Testis (tissue), 2 donors: ENCODE measurements at regions not wholly inside any gene's neighbourhood (a gene's known extent, or its start where the extent isn't known, plus 50 kb on each side); places are given as distances from the start of the nearest gene placed in this dataset.
"Not testable (repeated sequence)": the region's sequence is repeated elsewhere in the genome, so short reads cannot be mapped to it uniquely, and the experiment has no call there.

Experiments used
- DNase-seq: peaks from one replicate; pipeline ENCODE4 v3.0.0-alpha.2; 2019
- H3K27ac ChIP-seq, 2 donors: fragments of 200-600 bp; sonication (generic); one replicate each; pipeline ENCODE4 v1.5.1; 2019
- H3K27me3 ChIP-seq: fragments of 200-600 bp; sonication (generic); one replicate; pipeline ENCODE4 v1.5.1; 2019
- H3K36me3 ChIP-seq: fragments of 200-600 bp; sonication (generic); one replicate; pipeline ENCODE4 v1.5.1; 2017; ENCODE audit warnings: low read depth; ENCODE audit errors: missing control alignments
- H3K4me1 ChIP-seq: fragments of 200-600 bp; sonication (generic); one replicate; pipeline ENCODE4 v1.5.1; 2019
- H3K4me3 ChIP-seq, 2 donors: fragments of 200-600 bp; sonication (generic); one replicate each; pipeline ENCODE4 v1.5.1; 2017 to 2019
- H3K9me3 ChIP-seq: fragments of 200-600 bp; sonication (generic); one replicate; pipeline ENCODE4 v1.5.1; 2017
- POLR2A ChIP-seq: fragments of 450-650 bp; IDR thresholded peaks from one replicate; pipeline ENCODE4 v1.6.1; 2017; ENCODE audit warnings: antibody characterized with exemption, mild to moderate bottlenecking, moderate library complexity
- WGBS, 2 donors: methylation state at CpG; one replicate each; pipeline ENCODE4 v1.1.5; 2018; 5-methylcytosine and 5-hydroxymethylcytosine counted together
- intact Hi-C: fragments of 100-400 bp; cut with DNase I; formaldehyde crosslinking; loops from one replicate; pipeline ENCODE4 v1.15.1; 2023; ENCODE audit warnings: low total_unique reads
- TF ChIP-seq, protein P1 (sequence below), 3 experiments: fragments of 450-650 bp in 2 of 3; fragments of 200-600 bp in 1 of 3; sonication (generic) in 1 of 3; IDR thresholded peaks; one replicate each; pipeline ENCODE4 v1.5.1; 2016 to 2019; ENCODE audit warnings: antibody characterized with exemption in 3 of 3, mild to moderate bottlenecking in 2 of 3, moderate library complexity in 1 of 3

- no peak for DNase-seq
- no peaks in the 10 kb centered on the region for H3K9me3 ChIP-seq
- H3K4me1 ChIP-seq = no peaks in the 10 kb centered on the region
- H3K36me3 ChIP-seq = no peaks in the 10 kb centered on the region
- H3K27me3 ChIP-seq = no peaks in the 10 kb centered on the region
- TF ChIP-seq, protein P1, sequence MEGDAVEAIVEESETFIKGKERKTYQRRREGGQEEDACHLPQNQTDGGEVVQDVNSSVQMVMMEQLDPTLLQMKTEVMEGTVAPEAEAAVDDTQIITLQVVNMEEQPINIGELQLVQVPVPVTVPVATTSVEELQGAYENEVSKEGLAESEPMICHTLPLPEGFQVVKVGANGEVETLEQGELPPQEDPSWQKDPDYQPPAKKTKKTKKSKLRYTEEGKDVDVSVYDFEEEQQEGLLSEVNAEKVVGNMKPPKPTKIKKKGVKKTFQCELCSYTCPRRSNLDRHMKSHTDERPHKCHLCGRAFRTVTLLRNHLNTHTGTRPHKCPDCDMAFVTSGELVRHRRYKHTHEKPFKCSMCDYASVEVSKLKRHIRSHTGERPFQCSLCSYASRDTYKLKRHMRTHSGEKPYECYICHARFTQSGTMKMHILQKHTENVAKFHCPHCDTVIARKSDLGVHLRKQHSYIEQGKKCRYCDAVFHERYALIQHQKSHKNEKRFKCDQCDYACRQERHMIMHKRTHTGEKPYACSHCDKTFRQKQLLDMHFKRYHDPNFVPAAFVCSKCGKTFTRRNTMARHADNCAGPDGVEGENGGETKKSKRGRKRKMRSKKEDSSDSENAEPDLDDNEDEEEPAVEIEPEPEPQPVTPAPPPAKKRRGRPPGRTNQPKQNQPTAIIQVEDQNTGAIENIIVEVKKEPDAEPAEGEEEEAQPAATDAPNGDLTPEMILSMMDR (IDR thresholded peaks at IDR 0.05) = no peak
- no peak for TF ChIP-seq POLR2A
- no peak overlapping the region for H3K4me3 ChIP-seq
- no peak overlapping the region for H3K27ac ChIP-seq
- intact Hi-C loops = no loop called here
Measured at GRCh38 chr4:93947286-93947685, 118.7 kb downstream of the ATOH1 start.

DNA sequence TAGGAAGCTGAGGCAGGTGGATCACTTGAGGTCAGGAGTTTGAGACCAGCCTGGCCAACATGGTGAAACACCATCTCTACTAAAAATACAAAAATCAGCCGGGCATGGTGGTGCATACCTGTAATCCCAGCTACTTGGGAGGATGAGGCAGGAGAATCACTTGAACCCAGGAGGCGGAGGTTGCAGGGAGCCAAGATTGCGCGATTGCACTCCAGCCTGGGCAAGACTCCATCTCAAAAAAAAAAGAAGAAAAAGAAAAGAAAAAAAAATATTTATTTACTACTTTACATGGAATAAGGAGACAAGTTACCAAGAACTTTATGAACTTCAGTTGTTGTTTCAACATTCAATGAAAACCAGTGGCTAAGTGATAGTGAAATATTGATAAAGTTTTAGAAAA, 121.7 kb downstream of the ATOH1 start:
- H3K27me3 ChIP-seq, H3K36me3 ChIP-seq, H3K9me3 ChIP-seq, DNase-seq, H3K4me3 ChIP-seq, H3K27ac ChIP-seq, intact Hi-C loops, H3K4me1 ChIP-seq: not testable (repeated sequence)
- WGBS, 2 donors = 68 to 82% methylated on average over 4 of the region's 4 CpGs

DNA sequence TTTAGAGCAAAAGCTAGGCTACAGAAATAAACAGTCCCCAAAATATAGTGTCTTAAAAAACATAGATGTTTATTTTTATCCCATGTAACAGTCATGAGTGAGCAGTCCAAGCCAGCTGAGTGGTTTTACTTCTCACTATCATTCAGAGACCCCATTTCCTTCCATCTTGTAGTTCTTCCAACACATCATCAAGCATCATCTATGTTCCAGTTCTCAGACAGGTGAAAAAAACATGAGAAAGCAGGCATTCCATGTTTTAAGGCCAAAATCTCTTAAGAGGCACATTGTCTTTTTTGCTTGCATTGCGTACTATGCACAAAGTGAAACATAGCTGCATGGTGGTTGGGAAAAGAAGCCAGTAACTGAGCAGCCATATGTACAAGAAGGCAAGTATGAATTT, 128.6 kb downstream of the ATOH1 start:
- TF ChIP-seq, protein P1 (IDR thresholded peaks at IDR 0.05) = no peak
- no peak for TF ChIP-seq POLR2A
- no peaks in the 10 kb centered on the region for H3K4me1 ChIP-seq
- no peak overlapping the region for H3K27ac ChIP-seq
- WGBS, 2 donors = 97 to 100% methylated on average over 1 of the region's 1 CpG
- intact Hi-C loops = no loop called here
- no peaks in the 10 kb centered on the region for H3K9me3 ChIP-seq
- DNase-seq = no peak
- no peak overlapping the region for H3K4me3 ChIP-seq
- H3K36me3 ChIP-seq = no peaks in the 10 kb centered on the region
- H3K27me3 ChIP-seq = no peaks in the 10 kb centered on the region

DNA sequence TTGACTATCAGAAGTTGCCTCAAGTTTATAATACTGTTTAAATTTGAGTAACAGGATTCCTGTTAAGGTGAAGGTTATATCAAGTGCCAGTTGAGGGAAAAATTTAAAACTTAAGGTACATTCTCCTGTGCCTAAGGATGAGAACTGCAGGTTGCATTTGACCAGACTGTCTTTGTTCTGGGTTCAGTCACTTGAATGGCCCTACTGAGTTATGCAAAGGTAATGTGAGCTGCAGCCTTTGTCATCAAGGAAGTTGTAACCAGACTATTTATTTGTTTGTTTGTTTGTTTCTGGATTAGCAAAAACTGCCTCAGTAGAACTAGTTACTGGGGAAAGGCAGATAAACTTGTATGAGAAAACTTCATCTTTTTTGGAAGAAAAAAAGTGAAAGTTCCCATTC, 131.9 kb downstream of the ATOH1 start:
- intact Hi-C loops = no loop called here
- H3K36me3 ChIP-seq = no peaks in the 10 kb centered on the region
- no peak overlapping the region for H3K4me3 ChIP-seq
- no peak for DNase-seq
- TF ChIP-seq, protein P1 (IDR thresholded peaks at IDR 0.05) = no peak
- TF ChIP-seq POLR2A = no peak
- H3K4me1 ChIP-seq = no peaks in the 10 kb centered on the region
- H3K27ac ChIP-seq = no peak overlapping the region
- no peaks in the 10 kb centered on the region for H3K27me3 ChIP-seq
- no peaks in the 10 kb centered on the region for H3K9me3 ChIP-seq

DNA sequence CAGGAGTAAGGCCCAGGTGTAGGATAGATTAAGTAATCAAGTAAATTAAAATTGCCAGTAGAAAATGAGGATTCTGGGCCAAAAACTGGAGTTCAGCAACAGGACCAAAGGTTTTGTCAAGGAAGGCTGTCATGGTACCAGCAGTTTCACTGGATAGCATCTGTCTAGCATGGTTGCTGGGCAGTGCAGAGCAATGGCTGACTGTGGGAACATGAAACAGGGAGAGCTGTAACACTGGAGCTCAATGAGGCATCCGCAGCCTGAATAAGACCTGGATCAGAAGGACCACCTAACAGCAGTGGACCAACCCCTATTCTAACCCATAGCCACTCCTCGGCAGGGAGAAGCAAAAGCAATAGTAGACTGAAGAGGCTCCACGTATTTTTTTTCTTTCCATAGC, 132.4 kb downstream of the ATOH1 start:
- TF ChIP-seq POLR2A = no peak
- TF ChIP-seq, protein P1 (IDR thresholded peaks at IDR 0.05) = no peak
- Histone ChIP-seq H3K27me3 (no peaks in the 10 kb centered on the region), H3K27ac (no peak overlapping the region), H3K4me3 (no peak overlapping the region), H3K4me1 (no peaks in the 10 kb centered on the region), H3K9me3 (no peaks in the 10 kb centered on the region), H3K36me3 (no peaks in the 10 kb centered on the region)
- intact Hi-C loops = no loop called here
- no peak for DNase-seq
- WGBS, 2 donors = 75 to 92% methylated on average over 3 of the region's 3 CpGs
